Ishikawa (cell line): ENCODE measurements at regions not wholly inside any gene's neighbourhood (a gene's known extent, or its start where the extent isn't known, plus 50 kb on each side); places are given as distances from the start of the nearest gene placed in this dataset.

Experiments
- CEBPB ChIP-seq: IDR thresholded peaks from 2 replicates; pipeline ENCODE4 v1.6.1; 2012
- EGR1 ChIP-seq: IDR thresholded peaks from 2 replicates; pipeline ENCODE4 v1.6.1; 2012
- EP300 ChIP-seq: IDR thresholded peaks from 2 replicates; pipeline ENCODE4 v1.6.1; 2012; ENCODE audit warnings: borderline replicate concordance
- MAX ChIP-seq: IDR thresholded peaks from 2 replicates; pipeline ENCODE4 v1.6.1; 2012
- RAD21 ChIP-seq: IDR thresholded peaks from 2 replicates; pipeline ENCODE4 v1.6.1; 2012; ENCODE audit warnings: low read depth
- REST ChIP-seq: IDR thresholded peaks from 2 replicates; pipeline ENCODE4 v1.6.1; 2012; ENCODE audit warnings: low read depth, mild to moderate bottlenecking

DNA sequence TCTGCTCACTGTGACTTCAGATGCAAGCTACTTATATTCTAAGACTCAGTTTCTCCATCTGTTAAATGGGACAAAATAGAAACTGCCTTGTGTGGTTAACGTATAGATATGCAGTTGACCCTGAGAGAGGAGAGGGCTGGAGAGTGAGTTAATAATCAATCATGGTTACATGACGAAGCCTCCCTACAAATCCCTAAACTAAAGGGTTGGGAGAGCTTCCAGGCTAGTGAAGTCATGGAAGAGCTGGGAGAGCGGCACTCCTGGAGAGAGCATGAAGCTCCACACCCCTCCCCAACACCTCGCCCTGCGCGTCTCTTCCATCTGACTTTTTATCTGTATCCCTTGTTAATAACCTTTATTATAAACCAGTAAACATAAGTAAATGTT is 138.5 kb upstream of the FAM9B start:
- TF ChIP-seq MAX = no peak
- TF ChIP-seq CEBPB = no peak
- TF ChIP-seq EP300 = no peak
- no peak for TF ChIP-seq REST
- TF ChIP-seq EGR1 = no peak
- no peak for TF ChIP-seq RAD21
